Fibroblast of skin of right quadriceps (primary cell): ENCODE measurements at regions not wholly inside any gene's neighbourhood (a gene's known extent, or its start where the extent isn't known, plus 50 kb on each side); places are given as distances from the start of the nearest gene placed in this dataset.

Source experiments
- DNase-seq: peaks from one replicate; pipeline ENCODE4 v3.0.0-alpha.2; 2013

- DNase-seq: no peak
Observed at GRCh38 chr12:77345336-77345735, 280.0 kb upstream of the E2F7 start.

GRCh38 chr12:77344651-77345050 lies 279.3 kb upstream of the E2F7 start:
- no peak for DNase-seq

- DNase-seq: peak; percentile 43
Observed at GRCh38 chr12:77343291-77343690, 277.9 kb upstream of the E2F7 start.

GRCh38 chr12:77342253-77342652 lies 276.9 kb upstream of the E2F7 start:
- no peak for DNase-seq

GRCh38 chr12:77339610-77340009 lies 274.2 kb upstream of the E2F7 start:
- peak; percentile 37 for DNase-seq

GRCh38 chr12:77337362-77337761 lies 272.0 kb upstream of the E2F7 start:
- no peak for DNase-seq

GRCh38 chr12:77334806-77335205 lies 269.4 kb upstream of the E2F7 start:
- no peak for DNase-seq

GRCh38 chr12:77328326-77328725 lies 263.0 kb upstream of the E2F7 start:
- DNase-seq: no peak

GRCh38 chr12:77325511-77326236 lies 260.3 kb upstream of the E2F7 start:
- no peak for DNase-seq

- DNase-seq: peak; percentile 76
Observed at GRCh38 chr12:77324763-77325468, 259.5 kb upstream of the E2F7 start.

GRCh38 chr12:77324416-77324762 lies 259.0 kb upstream of the E2F7 start:
- DNase-seq: peak; percentile 11

- DNase-seq: no peak
Observed at GRCh38 chr12:77323788-77324415, 258.5 kb upstream of the E2F7 start.

- DNase-seq: no peak
Observed at GRCh38 chr12:77319166-77319565, 253.8 kb upstream of the E2F7 start.

GRCh38 chr12:77315407-77315806 lies 250.0 kb upstream of the E2F7 start:
- DNase-seq: no peak

GRCh38 chr12:77314378-77315052 lies 249.1 kb upstream of the E2F7 start:
- DNase-seq: no peak

GRCh38 chr12:77308056-77308455 lies 242.7 kb upstream of the E2F7 start:
- DNase-seq: peak; percentile 19

- DNase-seq: no peak
Observed at GRCh38 chr12:77300811-77301210, 235.4 kb upstream of the E2F7 start.

- peak; percentile 88 for DNase-seq
Observed at GRCh38 chr12:77299910-77300669, 234.7 kb upstream of the E2F7 start.

GRCh38 chr12:77299001-77299400 lies 233.6 kb upstream of the E2F7 start:
- DNase-seq: peak; percentile 20

- DNase-seq: peak; percentile 16
Observed at GRCh38 chr12:77294016-77294415, 228.6 kb upstream of the E2F7 start.

- DNase-seq: no peak
Observed at GRCh38 chr12:77274926-77275325, 209.6 kb upstream of the E2F7 start.

- no peak for DNase-seq
Observed at GRCh38 chr12:77273898-77274297, 208.5 kb upstream of the E2F7 start.

- DNase-seq: no peak
Observed at GRCh38 chr12:77256956-77257355, 191.6 kb upstream of the E2F7 start.
